ENCODE measurements at regions not wholly inside any gene's neighbourhood (a gene's known extent, or its start where the extent isn't known, plus 50 kb on each side); places are given as distances from the start of the nearest gene placed in this dataset.

GRCh38 chr9:1536522-1537170 is 478.5 kb upstream of the SMARCA2 start:
- intact Hi-C loops (cut with DNase I; ENCODE audit: low total_unique reads) = no loop called here
- Histone ChIP-seq H3K4me3 (no peak overlapping the region), H3K27me3 (no peaks in the 10 kb centered on the region), H3K4me1 (no peaks in the 10 kb centered on the region), H3K9me3 (no peaks in the 10 kb centered on the region), H3K27ac (no peak overlapping the region), H3K36me3 (no peaks in the 10 kb centered on the region)
- DNase-seq = no peak
- TF ChIP-seq CTCF (IDR thresholded peaks at IDR 0.05) (no peak), POLR2AphosphoS5 (IDR thresholded peaks at IDR 0.05) (no peak), EP300 (IDR thresholded peaks at IDR 0.05) (no peak), POLR2A (IDR thresholded peaks at IDR 0.05) (no peak)
- WGBS, 5 donors = 68 to 76% (median 71%) methylated on average over 5 of the region's 5 CpGs

GRCh38 chr9:1538301-1538700 is 476.8 kb upstream of the SMARCA2 start:
- TF ChIP-seq POLR2AphosphoS5 (IDR thresholded peaks at IDR 0.05) (no peak), EP300 (IDR thresholded peaks at IDR 0.05) (no peak), CTCF (IDR thresholded peaks at IDR 0.05) (no peak)
- no peaks in the 10 kb centered on the region for H3K9me3 ChIP-seq
- H3K36me3 ChIP-seq = no peaks in the 10 kb centered on the region
- H3K27me3 ChIP-seq = no peaks in the 10 kb centered on the region
- intact Hi-C loops (cut with DNase I; ENCODE audit: low total_unique reads) = no loop called here
- no peak overlapping the region for H3K4me3 ChIP-seq
- H3K27ac ChIP-seq = no peak overlapping the region
- no peak for DNase-seq
- WGBS, 5 donors = 77 to 84% (median 80%) methylated on average over 4 of the region's 4 CpGs
- no peaks in the 10 kb centered on the region for H3K4me1 ChIP-seq

- H3K9me3 ChIP-seq = no peaks in the 10 kb centered on the region
- WGBS, 5 donors = 64 to 90% (median 74%) methylated on average over 2 of the region's 2 CpGs
- no peak for DNase-seq
- H3K4me3 ChIP-seq = no peak overlapping the region
- no peak overlapping the region for H3K27ac ChIP-seq
- no peaks in the 10 kb centered on the region for H3K4me1 ChIP-seq
- no peaks in the 10 kb centered on the region for H3K27me3 ChIP-seq
- TF ChIP-seq POLR2AphosphoS5 (IDR thresholded peaks at IDR 0.05) (no peak), EP300 (IDR thresholded peaks at IDR 0.05) (no peak), POLR2A (IDR thresholded peaks at IDR 0.05) (no peak), CTCF (IDR thresholded peaks at IDR 0.05) (no peak)
- H3K36me3 ChIP-seq = no peaks in the 10 kb centered on the region
- intact Hi-C loops (cut with DNase I; ENCODE audit: low total_unique reads) = no loop called here
Observed at GRCh38 chr9:1539216-1539615, 475.9 kb upstream of the SMARCA2 start.

GRCh38 chr9:1550636-1551035 is 464.5 kb upstream of the SMARCA2 start:
- Histone ChIP-seq H3K9me3 (no peaks in the 10 kb centered on the region), H3K4me3 (no peak overlapping the region), H3K36me3 (no peaks in the 10 kb centered on the region), H3K4me1 (no peaks in the 10 kb centered on the region), H3K27ac (no peak overlapping the region), H3K27me3 (no peaks in the 10 kb centered on the region)
- TF ChIP-seq CTCF (IDR thresholded peaks at IDR 0.05) = no peak
- 23 to 41% (median 38%) methylated on average over 1 of the region's 1 CpG for WGBS, 5 donors
- intact Hi-C loops (cut with DNase I; ENCODE audit: low total_unique reads) = no loop called here
- no peak for DNase-seq

Data from stomach (tissue), 8 donors.